ENCODE measurements at regions not wholly inside any gene's neighbourhood (a gene's known extent, or its start where the extent isn't known, plus 50 kb on each side); places are given as distances from the start of the nearest gene placed in this dataset.

- Histone ChIP-seq H3K79me2 (ENCODE audit: control insufficient read depth, insufficient read depth, low read length) (no peaks in the 10 kb centered on the region), H3K27ac (ENCODE audit: insufficient read depth, low read length) (no peak overlapping the region), H3K4me3 (replicated peaks in 1 of 4; ENCODE audit: control extremely low read depth in 1 of 4, insufficient read depth in 1 of 4, low read depth in 3 of 4, low read length in 4 of 4) (no peak overlapping the region), H3K4me2 (ENCODE audit: extremely low read depth, insufficient read depth, low read length) (no peak overlapping the region), H3K36me3 (ENCODE audit: control insufficient read depth, insufficient read depth, low read length) (no peaks in the 10 kb centered on the region), H3K9ac (ENCODE audit: insufficient read depth, low read length) (no peak overlapping the region), H3K27me3 (ENCODE audit: control insufficient read depth, insufficient read depth, low read length) (no peaks in the 10 kb centered on the region), H3K9me3 (ENCODE audit: control insufficient read depth, insufficient read depth, low read depth, low read length) (no peaks in the 10 kb centered on the region), H3K4me1 (ENCODE audit: control insufficient read depth, extremely low read depth, insufficient read depth, low read length) (no peaks in the 10 kb centered on the region), H2AFZ (ENCODE audit: low read length) (no peak overlapping the region), H4K20me1 (ENCODE audit: control insufficient read depth, extremely low read depth, insufficient read depth, low read length) (no peaks in the 10 kb centered on the region)
- no peak for TF ChIP-seq EZH2 (IDR thresholded peaks at IDR 0.05; ENCODE audit: low read length, missing control alignments)
- TF ChIP-seq, protein P1, sequence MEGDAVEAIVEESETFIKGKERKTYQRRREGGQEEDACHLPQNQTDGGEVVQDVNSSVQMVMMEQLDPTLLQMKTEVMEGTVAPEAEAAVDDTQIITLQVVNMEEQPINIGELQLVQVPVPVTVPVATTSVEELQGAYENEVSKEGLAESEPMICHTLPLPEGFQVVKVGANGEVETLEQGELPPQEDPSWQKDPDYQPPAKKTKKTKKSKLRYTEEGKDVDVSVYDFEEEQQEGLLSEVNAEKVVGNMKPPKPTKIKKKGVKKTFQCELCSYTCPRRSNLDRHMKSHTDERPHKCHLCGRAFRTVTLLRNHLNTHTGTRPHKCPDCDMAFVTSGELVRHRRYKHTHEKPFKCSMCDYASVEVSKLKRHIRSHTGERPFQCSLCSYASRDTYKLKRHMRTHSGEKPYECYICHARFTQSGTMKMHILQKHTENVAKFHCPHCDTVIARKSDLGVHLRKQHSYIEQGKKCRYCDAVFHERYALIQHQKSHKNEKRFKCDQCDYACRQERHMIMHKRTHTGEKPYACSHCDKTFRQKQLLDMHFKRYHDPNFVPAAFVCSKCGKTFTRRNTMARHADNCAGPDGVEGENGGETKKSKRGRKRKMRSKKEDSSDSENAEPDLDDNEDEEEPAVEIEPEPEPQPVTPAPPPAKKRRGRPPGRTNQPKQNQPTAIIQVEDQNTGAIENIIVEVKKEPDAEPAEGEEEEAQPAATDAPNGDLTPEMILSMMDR (conservative IDR thresholded peaks at IDR 0.05 in 1 of 2, IDR thresholded peaks at IDR 0.05 in 1 of 2; ENCODE audit: low read depth in 1 of 2, low read length in 2 of 2): no peak
- DNase-seq (ENCODE audit: low read depth in 2 of 2): peak in 1 of 2 donors; percentile 77
Observed at GRCh38 chr4:27407616-27408015, 547.0 kb downstream of the STIM2 start.

GRCh38 chr4:27412613-27413012, 552.0 kb downstream of the STIM2 start:
- no peak overlapping the region for H3K27ac ChIP-seq (ENCODE audit: insufficient read depth, low read length)
- no peak overlapping the region for H3K9ac ChIP-seq (ENCODE audit: insufficient read depth, low read length)
- H3K4me1 ChIP-seq (ENCODE audit: control insufficient read depth, extremely low read depth, insufficient read depth, low read length): no peaks in the 10 kb centered on the region
- no peak overlapping the region for H3K4me3 ChIP-seq (replicated peaks in 1 of 4; ENCODE audit: control extremely low read depth in 1 of 4, insufficient read depth in 1 of 4, low read depth in 3 of 4, low read length in 4 of 4)
- no peaks in the 10 kb centered on the region for H4K20me1 ChIP-seq (ENCODE audit: control insufficient read depth, extremely low read depth, insufficient read depth, low read length)
- H3K79me2 ChIP-seq (ENCODE audit: control insufficient read depth, insufficient read depth, low read length): no peaks in the 10 kb centered on the region
- no peaks in the 10 kb centered on the region for H3K9me3 ChIP-seq (ENCODE audit: control insufficient read depth, insufficient read depth, low read depth, low read length)
- H3K36me3 ChIP-seq (ENCODE audit: control insufficient read depth, insufficient read depth, low read length): no peaks in the 10 kb centered on the region
- H2AFZ ChIP-seq (ENCODE audit: low read length): no peak overlapping the region
- no peak for DNase-seq (ENCODE audit: low read depth in 2 of 2)
- TF ChIP-seq EZH2 (IDR thresholded peaks at IDR 0.05; ENCODE audit: low read length, missing control alignments): no peak
- TF ChIP-seq, protein P1 (conservative IDR thresholded peaks at IDR 0.05 in 1 of 2, IDR thresholded peaks at IDR 0.05 in 1 of 2; ENCODE audit: low read depth in 1 of 2, low read length in 2 of 2): no peak
- no peaks in the 10 kb centered on the region for H3K27me3 ChIP-seq (ENCODE audit: control insufficient read depth, insufficient read depth, low read length)
- no peak overlapping the region for H3K4me2 ChIP-seq (ENCODE audit: extremely low read depth, insufficient read depth, low read length)

GRCh38 chr4:27414887-27415731, 554.5 kb downstream of the STIM2 start:
- no peaks in the 10 kb centered on the region for H3K4me1 ChIP-seq (ENCODE audit: control insufficient read depth, extremely low read depth, insufficient read depth, low read length)
- no peaks in the 10 kb centered on the region for H3K36me3 ChIP-seq (ENCODE audit: control insufficient read depth, insufficient read depth, low read length)
- no peak for TF ChIP-seq EZH2 (IDR thresholded peaks at IDR 0.05; ENCODE audit: low read length, missing control alignments)
- TF ChIP-seq, protein P1 (conservative IDR thresholded peaks at IDR 0.05 in 1 of 2, IDR thresholded peaks at IDR 0.05 in 1 of 2; ENCODE audit: low read depth in 1 of 2, low read length in 2 of 2): no peak
- no peak overlapping the region for H3K27ac ChIP-seq (ENCODE audit: insufficient read depth, low read length)
- no peaks in the 10 kb centered on the region for H3K27me3 ChIP-seq (ENCODE audit: control insufficient read depth, insufficient read depth, low read length)
- no peaks in the 10 kb centered on the region for H3K79me2 ChIP-seq (ENCODE audit: control insufficient read depth, insufficient read depth, low read length)
- DNase-seq (ENCODE audit: low read depth in 2 of 2): no peak
- no peaks in the 10 kb centered on the region for H3K9me3 ChIP-seq (ENCODE audit: control insufficient read depth, insufficient read depth, low read depth, low read length)
- no peak overlapping the region for H3K4me3 ChIP-seq (replicated peaks in 1 of 4; ENCODE audit: control extremely low read depth in 1 of 4, insufficient read depth in 1 of 4, low read depth in 3 of 4, low read length in 4 of 4)
- H2AFZ ChIP-seq (ENCODE audit: low read length): no peak overlapping the region
- H4K20me1 ChIP-seq (ENCODE audit: control insufficient read depth, extremely low read depth, insufficient read depth, low read length): no peaks in the 10 kb centered on the region
- H3K9ac ChIP-seq (ENCODE audit: insufficient read depth, low read length): no peak overlapping the region
- no peak overlapping the region for H3K4me2 ChIP-seq (ENCODE audit: extremely low read depth, insufficient read depth, low read length)

Measured in fibroblast of lung (primary cell).